Sigmoid colon (tissue), 4 donors: ENCODE measurements at regions not wholly inside any gene's neighbourhood (a gene's known extent, or its start where the extent isn't known, plus 50 kb on each side); places are given as distances from the start of the nearest gene placed in this dataset.

ENCODE experiments used
- POLR2A ChIP-seq, 2 donors: fragments of 450-650 bp; IDR thresholded peaks; one replicate each; pipeline ENCODE4 v1.6.1; 2016; ENCODE audit warnings: antibody characterized with exemption in 2 of 2, mild to moderate bottlenecking in 2 of 2, moderate library complexity in 2 of 2
- POLR2AphosphoS5 ChIP-seq, 4 donors: sonication (generic); formaldehyde crosslinking; IDR thresholded peaks; one replicate each; pipeline ENCODE4 v1.6.1; 2017; ENCODE audit warnings: antibody characterized with exemption in 4 of 4
- TF ChIP-seq, protein P1 (sequence below), 4 experiments: fragments of 450-650 bp in 3 of 4; fragments of 200-600 bp in 1 of 4; IDR thresholded peaks; one replicate each; pipeline ENCODE4 v1.5.1; 2016 to 2019; ENCODE audit warnings: antibody characterized with exemption in 4 of 4, mild to moderate bottlenecking in 3 of 4, moderate library complexity in 2 of 4

DNA sequence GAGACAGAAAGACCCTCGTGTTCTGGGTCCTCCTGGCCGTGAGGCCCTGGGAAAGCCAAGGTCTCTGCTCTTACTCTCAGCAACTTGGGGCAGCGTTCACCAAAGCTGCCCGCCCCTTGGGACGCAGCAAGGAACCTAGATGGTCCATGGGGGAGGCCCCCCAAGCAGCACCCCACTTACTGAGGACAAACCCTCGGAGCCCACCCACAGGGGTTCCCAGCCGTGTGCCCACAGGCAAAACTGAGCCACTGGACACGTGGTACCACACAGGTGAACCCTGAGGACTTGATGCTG is 166.2 kb upstream of the IQSEC1 start:
- TF ChIP-seq, protein P1, sequence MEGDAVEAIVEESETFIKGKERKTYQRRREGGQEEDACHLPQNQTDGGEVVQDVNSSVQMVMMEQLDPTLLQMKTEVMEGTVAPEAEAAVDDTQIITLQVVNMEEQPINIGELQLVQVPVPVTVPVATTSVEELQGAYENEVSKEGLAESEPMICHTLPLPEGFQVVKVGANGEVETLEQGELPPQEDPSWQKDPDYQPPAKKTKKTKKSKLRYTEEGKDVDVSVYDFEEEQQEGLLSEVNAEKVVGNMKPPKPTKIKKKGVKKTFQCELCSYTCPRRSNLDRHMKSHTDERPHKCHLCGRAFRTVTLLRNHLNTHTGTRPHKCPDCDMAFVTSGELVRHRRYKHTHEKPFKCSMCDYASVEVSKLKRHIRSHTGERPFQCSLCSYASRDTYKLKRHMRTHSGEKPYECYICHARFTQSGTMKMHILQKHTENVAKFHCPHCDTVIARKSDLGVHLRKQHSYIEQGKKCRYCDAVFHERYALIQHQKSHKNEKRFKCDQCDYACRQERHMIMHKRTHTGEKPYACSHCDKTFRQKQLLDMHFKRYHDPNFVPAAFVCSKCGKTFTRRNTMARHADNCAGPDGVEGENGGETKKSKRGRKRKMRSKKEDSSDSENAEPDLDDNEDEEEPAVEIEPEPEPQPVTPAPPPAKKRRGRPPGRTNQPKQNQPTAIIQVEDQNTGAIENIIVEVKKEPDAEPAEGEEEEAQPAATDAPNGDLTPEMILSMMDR (IDR thresholded peaks at IDR 0.05) = no peak
- no peak for TF ChIP-seq POLR2A (IDR thresholded peaks at IDR 0.05)
- no peak for TF ChIP-seq POLR2AphosphoS5 (IDR thresholded peaks at IDR 0.05)
